ENCODE measurements at regions not wholly inside any gene's neighbourhood (a gene's known extent, or its start where the extent isn't known, plus 50 kb on each side); places are given as distances from the start of the nearest gene placed in this dataset.

- H3K18ac ChIP-seq (ENCODE audit: low read depth in 1 of 2, low read length in 2 of 2), result no peak overlapping the region
- no peak overlapping the region for H2BK15ac ChIP-seq (ENCODE audit: low read depth, poor library complexity, severe bottlenecking)
- H3K4me3 ChIP-seq (ENCODE audit: insufficient read depth in 1 of 2, low read depth in 1 of 2, low read length in 2 of 2), result no peak overlapping the region
- 83% methylated on average over 8 of the region's 8 CpGs for WGBS
- H2AFZ ChIP-seq (ENCODE audit: low read depth, low read length), result no peak overlapping the region
- no peak overlapping the region for H3K23ac ChIP-seq (ENCODE audit: low read length in 2 of 2)
- no peak overlapping the region for H2AK5ac ChIP-seq (ENCODE audit: low read length, severe bottlenecking)
- H3K27ac ChIP-seq (ENCODE audit: low read length, poor library complexity, severe bottlenecking), result no peak overlapping the region
- H3K14ac ChIP-seq (ENCODE audit: low read length in 2 of 2), result no peak overlapping the region
- no peak overlapping the region for H2BK120ac ChIP-seq (ENCODE audit: low read depth, low read length)
- no peaks in the 10 kb centered on the region for H3K79me1 ChIP-seq (replicated peaks; ENCODE audit: low read length, poor library complexity, severe bottlenecking)
- no peak overlapping the region for H3K4me2 ChIP-seq (ENCODE audit: low read length, poor library complexity, severe bottlenecking)
- no peaks in the 10 kb centered on the region for H3K27me3 ChIP-seq (ENCODE audit: control insufficient read depth in 1 of 2, insufficient read depth in 1 of 2, low read length in 2 of 2)
- no peak overlapping the region for H2BK5ac ChIP-seq (ENCODE audit: low read depth, low read length, poor library complexity, severe bottlenecking)
- H3K4ac ChIP-seq (ENCODE audit: low read depth in 1 of 2, low read length in 2 of 2), result no peak overlapping the region
- H4K8ac ChIP-seq (ENCODE audit: low read length), result no peak overlapping the region
- DNase-seq, result no peak
- no peaks in the 10 kb centered on the region for H3K9me3 ChIP-seq (ENCODE audit: control insufficient read depth, low read length)
- peaks cover 2% of the 10 kb centered on the region for H3K4me1 ChIP-seq (ENCODE audit: control insufficient read depth, insufficient read depth, low read depth, low read length)
- no peak overlapping the region for H2BK12ac ChIP-seq (ENCODE audit: low read length in 2 of 2)
- no peaks in the 10 kb centered on the region for H3K36me3 ChIP-seq (ENCODE audit: control insufficient read depth in 1 of 2, insufficient read depth in 2 of 2, low read depth in 1 of 2, low read length in 2 of 2)
- H3K9ac ChIP-seq (ENCODE audit: low read length), result no peak overlapping the region
- H4K91ac ChIP-seq (ENCODE audit: low read length), result no peak overlapping the region
Observed at GRCh38 chr10:130781206-130781605, 530.3 kb downstream of the TCERG1L start.

GRCh38 chr10:130781623-130782022, 529.9 kb downstream of the TCERG1L start:
- Histone ChIP-seq H3K27me3 (ENCODE audit: control insufficient read depth in 1 of 2, insufficient read depth in 1 of 2, low read length in 2 of 2) (no peaks in the 10 kb centered on the region), H2AK5ac (ENCODE audit: low read length, severe bottlenecking) (no peak overlapping the region), H2AFZ (ENCODE audit: low read depth, low read length) (no peak overlapping the region), H2BK15ac (ENCODE audit: low read depth, poor library complexity, severe bottlenecking) (no peak overlapping the region), H3K27ac (ENCODE audit: low read length, poor library complexity, severe bottlenecking) (no peak overlapping the region), H3K4me2 (ENCODE audit: low read length, poor library complexity, severe bottlenecking) (no peak overlapping the region), H3K4me1 (ENCODE audit: control insufficient read depth, insufficient read depth, low read depth, low read length) (peaks cover 2% of the 10 kb centered on the region), H3K9me3 (ENCODE audit: control insufficient read depth, low read length) (no peaks in the 10 kb centered on the region), H2BK5ac (ENCODE audit: low read depth, low read length, poor library complexity, severe bottlenecking) (no peak overlapping the region), H2BK12ac (ENCODE audit: low read length in 2 of 2) (no peak overlapping the region), H3K4me3 (ENCODE audit: insufficient read depth in 1 of 2, low read depth in 1 of 2, low read length in 2 of 2) (no peak overlapping the region), H3K18ac (ENCODE audit: low read depth in 1 of 2, low read length in 2 of 2) (no peak overlapping the region), H2BK120ac (ENCODE audit: low read depth, low read length) (no peak overlapping the region), H3K4ac (ENCODE audit: low read depth in 1 of 2, low read length in 2 of 2) (no peak overlapping the region), H3K23ac (ENCODE audit: low read length in 2 of 2) (no peak overlapping the region), H3K14ac (ENCODE audit: low read length in 2 of 2) (no peak overlapping the region), H4K91ac (ENCODE audit: low read length) (no peak overlapping the region), H4K8ac (ENCODE audit: low read length) (no peak overlapping the region), H3K9ac (ENCODE audit: low read length) (no peak overlapping the region), H3K36me3 (ENCODE audit: control insufficient read depth in 1 of 2, insufficient read depth in 2 of 2, low read depth in 1 of 2, low read length in 2 of 2) (no peaks in the 10 kb centered on the region), H3K79me1 (replicated peaks; ENCODE audit: low read length, poor library complexity, severe bottlenecking) (no peaks in the 10 kb centered on the region)
- DNase-seq, result no peak
- WGBS, result 93% methylated on average over 5 of the region's 7 CpGs

GRCh38 chr10:130782467-130782866, 529.1 kb downstream of the TCERG1L start:
- H3K4me3 ChIP-seq (ENCODE audit: insufficient read depth in 1 of 2, low read depth in 1 of 2, low read length in 2 of 2), result no peak overlapping the region

GRCh38 chr10:130784326-130784725, 527.2 kb downstream of the TCERG1L start:
- H3K4me2 ChIP-seq (ENCODE audit: low read length, poor library complexity, severe bottlenecking), result no peak overlapping the region
- peaks cover 2% of the 10 kb centered on the region for H3K4me1 ChIP-seq (ENCODE audit: control insufficient read depth, insufficient read depth, low read depth, low read length)

More at GRCh38 chr10:130782467-130782866, 529.1 kb downstream of the TCERG1L start:
- no peaks in the 10 kb centered on the region for H3K27me3 ChIP-seq (ENCODE audit: control insufficient read depth in 1 of 2, insufficient read depth in 1 of 2, low read length in 2 of 2)
- H3K27ac ChIP-seq (ENCODE audit: low read length, poor library complexity, severe bottlenecking), result no peak overlapping the region
- no peak overlapping the region for H2BK15ac ChIP-seq (ENCODE audit: low read depth, poor library complexity, severe bottlenecking)
- no peaks in the 10 kb centered on the region for H3K36me3 ChIP-seq (ENCODE audit: control insufficient read depth in 1 of 2, insufficient read depth in 2 of 2, low read depth in 1 of 2, low read length in 2 of 2)
- no peak overlapping the region for H3K4ac ChIP-seq (ENCODE audit: low read depth in 1 of 2, low read length in 2 of 2)
- no peak overlapping the region for H2BK5ac ChIP-seq (ENCODE audit: low read depth, low read length, poor library complexity, severe bottlenecking)
- H3K23ac ChIP-seq (ENCODE audit: low read length in 2 of 2), result no peak overlapping the region
- H2BK120ac ChIP-seq (ENCODE audit: low read depth, low read length), result no peak overlapping the region
- WGBS, result 57% methylated on average over 11 of the region's 11 CpGs
- H4K91ac ChIP-seq (ENCODE audit: low read length), result no peak overlapping the region
- no peak overlapping the region for H2AK5ac ChIP-seq (ENCODE audit: low read length, severe bottlenecking)
- no peaks in the 10 kb centered on the region for H3K9me3 ChIP-seq (ENCODE audit: control insufficient read depth, low read length)
- no peak overlapping the region for H3K14ac ChIP-seq (ENCODE audit: low read length in 2 of 2)
- H2BK12ac ChIP-seq (ENCODE audit: low read length in 2 of 2), result no peak overlapping the region
- no peaks in the 10 kb centered on the region for H3K79me1 ChIP-seq (replicated peaks; ENCODE audit: low read length, poor library complexity, severe bottlenecking)
- no peak overlapping the region for H3K18ac ChIP-seq (ENCODE audit: low read depth in 1 of 2, low read length in 2 of 2)
- no peak for DNase-seq
- no peak overlapping the region for H3K9ac ChIP-seq (ENCODE audit: low read length)
- no peak overlapping the region for H3K4me2 ChIP-seq (ENCODE audit: low read length, poor library complexity, severe bottlenecking)
- H4K8ac ChIP-seq (ENCODE audit: low read length), result no peak overlapping the region
- H2AFZ ChIP-seq (ENCODE audit: low read depth, low read length), result no peak overlapping the region
- H3K4me1 ChIP-seq (ENCODE audit: control insufficient read depth, insufficient read depth, low read depth, low read length), result peaks cover 2% of the 10 kb centered on the region

More at GRCh38 chr10:130784326-130784725, 527.2 kb downstream of the TCERG1L start:
- Histone ChIP-seq H2AK5ac (ENCODE audit: low read length, severe bottlenecking) (no peak overlapping the region), H4K8ac (ENCODE audit: low read length) (no peak overlapping the region), H2BK5ac (ENCODE audit: low read depth, low read length, poor library complexity, severe bottlenecking) (no peak overlapping the region), H3K27ac (ENCODE audit: low read length, poor library complexity, severe bottlenecking) (no peak overlapping the region), H2AFZ (ENCODE audit: low read depth, low read length) (no peak overlapping the region), H4K91ac (ENCODE audit: low read length) (no peak overlapping the region), H2BK15ac (ENCODE audit: low read depth, poor library complexity, severe bottlenecking) (no peak overlapping the region), H3K4ac (ENCODE audit: low read depth in 1 of 2, low read length in 2 of 2) (no peak overlapping the region), H3K79me1 (replicated peaks; ENCODE audit: low read length, poor library complexity, severe bottlenecking) (no peaks in the 10 kb centered on the region), H3K27me3 (ENCODE audit: control insufficient read depth in 1 of 2, insufficient read depth in 1 of 2, low read length in 2 of 2) (no peaks in the 10 kb centered on the region), H3K14ac (ENCODE audit: low read length in 2 of 2) (no peak overlapping the region), H3K4me3 (ENCODE audit: insufficient read depth in 1 of 2, low read depth in 1 of 2, low read length in 2 of 2) (no peak overlapping the region), H3K36me3 (ENCODE audit: control insufficient read depth in 1 of 2, insufficient read depth in 2 of 2, low read depth in 1 of 2, low read length in 2 of 2) (no peaks in the 10 kb centered on the region), H3K9ac (ENCODE audit: low read length) (no peak overlapping the region), H3K18ac (ENCODE audit: low read depth in 1 of 2, low read length in 2 of 2) (no peak overlapping the region), H2BK120ac (ENCODE audit: low read depth, low read length) (no peak overlapping the region), H3K9me3 (ENCODE audit: control insufficient read depth, low read length) (no peaks in the 10 kb centered on the region), H2BK12ac (ENCODE audit: low read length in 2 of 2) (no peak overlapping the region), H3K23ac (ENCODE audit: low read length in 2 of 2) (no peak overlapping the region)
- WGBS, result 88% methylated on average over 10 of the region's 12 CpGs
- no peak for DNase-seq
